Endothelial cell of umbilical vein (primary cell): ENCODE measurements at regions not wholly inside any gene's neighbourhood (a gene's known extent, or its start where the extent isn't known, plus 50 kb on each side); places are given as distances from the start of the nearest gene placed in this dataset.

Experiments
- BruUV-seq: library from RNA; stranded (reverse); fragments of 400-500 nt; replicated peaks from 2 replicates; lab custom pipeline; 2021; lab: Mats Ljungman, UMichigan
- CTCF ChIA-PET: fragments of 300-600, 350-600 bp; sonication (Branson Sonifier 250); formaldehyde crosslinking; loops from one replicate; lab custom pipeline; 2021; ENCODE audit warnings: antibody characterized with exemption, inconsistent platforms; lab: Charles Lee
- POLR2A ChIA-PET: fragments of 300-600, 350-600 bp; sonication (Branson Sonifier 250); formaldehyde crosslinking; loops from one replicate; lab custom pipeline; 2021; ENCODE audit warnings: antibody characterized with exemption, inconsistent platforms; lab: Charles Lee
- DNase-seq: peaks from one replicate; pipeline ENCODE4 v3.0.0-alpha.2; 2011; ENCODE audit warnings: low read depth, low spot score
- FAIRE-seq: peaks from 2 replicates; lab custom pipeline; 2011; peaks lifted over from hg19 to GRCh38; lab: Jason Lieb, UNC
- H2AFZ ChIP-seq: 2 replicates; pipeline ENCODE4 v1.6.0; 2012; ENCODE audit warnings: low read depth, low read length, control low read depth, inconsistent platforms
- H3K27ac ChIP-seq: 2 replicates; pipeline ENCODE4 v1.5.1; 2011; ENCODE audit warnings: low read depth, mild to moderate bottlenecking, control low read depth, low read length, moderate library complexity; ENCODE audit not compliant: insufficient read depth
- H3K27me3 ChIP-seq, 2 experiments: 2 replicates each; pipeline versions ENCODE4 v1.6.0 to v1.6.1; 2011; ENCODE audit warnings: low read length in 2 of 2, mixed read lengths in 1 of 2; ENCODE audit not compliant: control insufficient read depth in 2 of 2, insufficient read depth in 2 of 2
- H3K36me3 ChIP-seq, 2 experiments: 2 replicates in 1 of 2; 3 replicates in 1 of 2; pipeline ENCODE4 v1.5.1; 2011; ENCODE audit warnings: low read length in 2 of 2, mild to moderate bottlenecking in 1 of 2, moderate library complexity in 1 of 2; ENCODE audit not compliant: control insufficient read depth in 2 of 2, insufficient read depth in 2 of 2; ENCODE audit errors: extremely low read depth in 1 of 2
- H3K4me1 ChIP-seq: 3 replicates; pipeline ENCODE4 v1.5.1; 2011; ENCODE audit warnings: mild to moderate bottlenecking, low read length; ENCODE audit not compliant: control insufficient read depth, insufficient read depth; ENCODE audit errors: extremely low read depth
- H3K4me2 ChIP-seq: 2 replicates; pipeline ENCODE4 v1.6.1; 2011; ENCODE audit warnings: low read length, control low read depth, mixed read lengths; ENCODE audit not compliant: insufficient read depth
- H3K4me3 ChIP-seq, 3 experiments: fragments of 200-600 bp in 1 of 3; sonication (generic), shearing (Covaris generic) in 1 of 3; replicated peaks in 1 of 3; 2 replicates each; pipeline ENCODE4 v1.5.1; 2011 to 2016; ENCODE audit warnings: control low read depth in 3 of 3, low read length in 3 of 3, mild to moderate bottlenecking in 2 of 3, inconsistent platforms in 1 of 3, low read depth in 1 of 3, moderate library complexity in 1 of 3; ENCODE audit not compliant: insufficient read depth in 1 of 3
- H3K79me2 ChIP-seq: 2 replicates; pipeline ENCODE4 v1.6.0; 2012; ENCODE audit warnings: low read length, inconsistent platforms; ENCODE audit not compliant: control insufficient read depth, insufficient read depth
- H3K9ac ChIP-seq: replicated peaks from 2 replicates; pipeline ENCODE3; 2011; ENCODE audit warnings: low read length, control low read depth; ENCODE audit not compliant: insufficient read depth; ENCODE audit errors: extremely low read depth
- H3K9me1 ChIP-seq: replicated peaks from 3 replicates; pipeline ENCODE4 v1.6.0; 2011; ENCODE audit warnings: mild to moderate bottlenecking, low read length; ENCODE audit not compliant: control insufficient read depth, insufficient read depth; ENCODE audit errors: extremely low read depth
- H3K9me3 ChIP-seq: replicated peaks from 2 replicates; pipeline ENCODE4 v1.5.1; 2012; ENCODE audit warnings: low read length, inconsistent platforms; ENCODE audit not compliant: control insufficient read depth, insufficient read depth
- H4K20me1 ChIP-seq: replicated peaks from 2 replicates; pipeline ENCODE3; 2011; ENCODE audit warnings: mild to moderate bottlenecking, low read length; ENCODE audit not compliant: control insufficient read depth, insufficient read depth; ENCODE audit errors: extremely low read depth
- CTCF ChIP-seq, 2 donors: IDR thresholded peaks; 1 replicate in 1 of 2; 2 replicates in 1 of 2; pipeline ENCODE4 v1.5.1; 2011; ENCODE audit warnings: low read length in 2 of 2, mild to moderate bottlenecking in 2 of 2, moderate library complexity in 2 of 2, control low read depth in 1 of 2, inconsistent platforms in 1 of 2, low read depth in 1 of 2; ENCODE audit not compliant: insufficient read depth in 1 of 2; ENCODE audit errors: extremely low read depth in 1 of 2
- EZH2 ChIP-seq: IDR thresholded peaks from 2 replicates; pipeline ENCODE4 v1.6.1; 2012; ENCODE audit warnings: borderline replicate concordance, low read depth, mild to moderate bottlenecking, moderate library complexity, low read length, inconsistent platforms; ENCODE audit not compliant: severe bottlenecking
- FOS ChIP-seq: IDR thresholded peaks from 2 replicates; pipeline ENCODE4 v1.6.1; 2011; ENCODE audit warnings: mild to moderate bottlenecking, low read length, moderate library complexity, borderline replicate concordance; ENCODE audit not compliant: insufficient read depth
- GATA2 ChIP-seq: IDR thresholded peaks from 2 replicates; pipeline ENCODE4 v1.7.0; 2011; ENCODE audit warnings: low read depth, mild to moderate bottlenecking, moderate library complexity, mixed read lengths, low read length; ENCODE audit not compliant: insufficient read length, insufficient read depth
- JUN ChIP-seq: IDR thresholded peaks from 2 replicates; pipeline ENCODE4 v1.6.1; 2011; ENCODE audit warnings: borderline replicate concordance, low read depth; ENCODE audit not compliant: insufficient read length, insufficient read depth
- MAX ChIP-seq: IDR thresholded peaks from 2 replicates; pipeline ENCODE4 v1.6.1; 2011; ENCODE audit not compliant: insufficient read depth, insufficient read length
- MYC ChIP-seq: IDR thresholded peaks from one replicate; pipeline ENCODE4 v1.6.1; 2011; ENCODE audit warnings: mild to moderate bottlenecking, low read depth, low read length
- POLR2A ChIP-seq: IDR thresholded peaks from 2 replicates; pipeline ENCODE4 v1.6.1; 2012; ENCODE audit warnings: low read depth, mild to moderate bottlenecking, control low read depth, low read length
- POLR2AphosphoS5 ChIP-seq: IDR thresholded peaks from 2 replicates; pipeline ENCODE4 v1.6.1; 2012; ENCODE audit warnings: low read depth, mild to moderate bottlenecking, control low read depth, low read length, moderate library complexity; ENCODE audit not compliant: insufficient read depth
- dilution Hi-C: fragments of 300-500 bp; cut with MboI; formaldehyde crosslinking; loops from one replicate; pipeline ENCODE4 v1.15.0; 2019; ENCODE audit warnings: low sequenced_read_pairs; ENCODE audit not compliant: extremely low pct_ligation_motif_present
- intact Hi-C: fragments of 100-400 bp; cut with micrococcal nuclease; formaldehyde crosslinking; loops from one replicate; pipeline ENCODE4 v1.10.0; 2022

GRCh38 chr20:55584307-55584706 lies 421.0 kb downstream of the CBLN4 start:
- H3K27ac ChIP-seq, result no peak overlapping the region
- no peak overlapping the region for H3K4me2 ChIP-seq
- no peaks in the 10 kb centered on the region for H4K20me1 ChIP-seq
- no TSS peak for BruUV-seq
- H3K79me2 ChIP-seq, result no peaks in the 10 kb centered on the region
- H3K4me1 ChIP-seq, result no peaks in the 10 kb centered on the region
- H2AFZ ChIP-seq, result no peak overlapping the region
- no peak for TF ChIP-seq POLR2AphosphoS5
- TF ChIP-seq GATA2, result no peak
- no peak for TF ChIP-seq POLR2A
- TF ChIP-seq JUN, result no peak
- intact Hi-C loops (no loop called here), dilution Hi-C loops (no loop called here)
- DNase-seq (no peak), FAIRE-seq (no peak)
- H3K4me3 ChIP-seq, result no peak overlapping the region
- ChIA-PET POLR2A (no interaction called here), CTCF (interaction anchor here (0.6 kb wide), 1 partner anchor 10 kb away, joined by 3 read pairs; no protein-coding TSS in a partner anchor)
- no peak overlapping the region for H3K9ac ChIP-seq
- no peaks in the 10 kb centered on the region for H3K36me3 ChIP-seq
- H3K27me3 ChIP-seq, result no peaks in the 10 kb centered on the region
- peaks cover 5% of the 10 kb centered on the region for H3K9me3 ChIP-seq
- no peaks in the 10 kb centered on the region for H3K9me1 ChIP-seq

GRCh38 chr20:55583036-55583435 lies 422.3 kb downstream of the CBLN4 start:
- H4K20me1 ChIP-seq, result no peaks in the 10 kb centered on the region
- no peak overlapping the region for H3K4me3 ChIP-seq
- dilution Hi-C loops, result no loop called here
- BruUV-seq, result no TSS peak
- peaks cover 5% of the 10 kb centered on the region for H3K9me3 ChIP-seq
- no peaks in the 10 kb centered on the region for H3K79me2 ChIP-seq
- ChIA-PET POLR2A (no interaction called here), CTCF (no interaction called here)
- H3K9ac ChIP-seq, result no peak overlapping the region
- H3K36me3 ChIP-seq, result no peaks in the 10 kb centered on the region
- FAIRE-seq (no peak), DNase-seq (no peak)
- H3K4me1 ChIP-seq, result no peaks in the 10 kb centered on the region
- no peak overlapping the region for H2AFZ ChIP-seq
- TF ChIP-seq MAX, result no peak
- no peak for TF ChIP-seq POLR2A
- TF ChIP-seq GATA2, result no peak
- TF ChIP-seq EZH2, result no peak
- TF ChIP-seq FOS, result no peak
- no peak for TF ChIP-seq MYC
- TF ChIP-seq POLR2AphosphoS5, result no peak
- no peak for TF ChIP-seq CTCF (IDR thresholded peaks at IDR 0.05; ENCODE audit: extremely low read depth in 1 of 2, insufficient read depth in 1 of 2, low read depth in 1 of 2, low read length in 2 of 2)
- no peak for TF ChIP-seq JUN
- no peaks in the 10 kb centered on the region for H3K9me1 ChIP-seq
- no peak overlapping the region for H3K4me2 ChIP-seq
- H3K27ac ChIP-seq, result no peak overlapping the region
- H3K27me3 ChIP-seq, result no peaks in the 10 kb centered on the region
- intact Hi-C loops, result no loop called here
